Spleen (tissue), 11 donors: ENCODE measurements at regions not wholly inside any gene's neighbourhood (a gene's known extent, or its start where the extent isn't known, plus 50 kb on each side); places are given as distances from the start of the nearest gene placed in this dataset.

ENCODE experiments used
- DNase-seq: peaks from one replicate; pipeline ENCODE4 v3.0.0-alpha.2; 2020
- H3K27ac ChIP-seq, 8 donors: fragments of 200-600 bp; sonication (generic) in 7 of 8; 1 replicate in 4 of 8; 2 replicates in 4 of 8; pipeline versions ENCODE4 v1.5.0 to v1.8.0; 2016 to 2021; ENCODE audit warnings: inconsistent platforms in 4 of 8, mild to moderate bottlenecking in 4 of 8, moderate library complexity in 1 of 8
- H3K27me3 ChIP-seq, 7 donors: fragments of 200-600 bp; sonication (generic) in 6 of 7; replicated peaks in 1 of 7; 1 replicate in 4 of 7; 2 replicates in 3 of 7; pipeline versions ENCODE4 v1.5.0 to v1.8.0; 2016 to 2021; ENCODE audit warnings: inconsistent platforms in 3 of 7, mild to moderate bottlenecking in 1 of 7
- H3K36me3 ChIP-seq, 6 donors: fragments of 200-600 bp; sonication (generic) in 5 of 6; 1 replicate in 4 of 6; 2 replicates in 2 of 6; pipeline versions ENCODE4 v1.5.0 to v1.8.0; 2016 to 2021; ENCODE audit warnings: inconsistent platforms in 2 of 6
- H3K4me1 ChIP-seq, 6 donors: fragments of 200-600 bp; sonication (generic) in 5 of 6; 1 replicate in 3 of 6; 2 replicates in 3 of 6; pipeline versions ENCODE4 v1.5.0 to v1.8.0; 2016 to 2021; ENCODE audit warnings: inconsistent platforms in 3 of 6
- H3K4me3 ChIP-seq, 8 donors: fragments of 200-600 bp; sonication (generic) in 7 of 8; 1 replicate in 4 of 8; 2 replicates in 4 of 8; pipeline versions ENCODE4 v1.5.0 to v1.8.0; 2016 to 2021; ENCODE audit warnings: inconsistent platforms in 4 of 8, mild to moderate bottlenecking in 4 of 8, moderate library complexity in 2 of 8
- H3K9me3 ChIP-seq, 8 donors: fragments of 200-600 bp; sonication (generic) in 7 of 8; 1 replicate in 4 of 8; 2 replicates in 4 of 8; pipeline versions ENCODE4 v1.5.0 to v1.8.0; 2016 to 2021; ENCODE audit warnings: inconsistent platforms in 4 of 8
- POLR2A ChIP-seq, 3 donors: fragments of 450-650 bp; IDR thresholded peaks; one replicate each; pipeline ENCODE4 v1.5.1; 2017; ENCODE audit warnings: antibody characterized with exemption in 3 of 3, mild to moderate bottlenecking in 1 of 3
- POLR2AphosphoS5 ChIP-seq, 3 donors: sonication (generic); formaldehyde crosslinking; IDR thresholded peaks; one replicate each; pipeline ENCODE4 v1.5.1; 2017; ENCODE audit warnings: antibody characterized with exemption in 3 of 3
- WGBS, 5 donors: extraction: QIAGEN DNeasy Blood & Tissue Kit in 3 of 5; methylation state at CpG; one replicate each; pipeline versions ENCODE4 v1.1.5 to v1.1.7; 2013 to 2018; 5-methylcytosine and 5-hydroxymethylcytosine counted together
- intact Hi-C: fragments of 100-400 bp; cut with DNase I; formaldehyde crosslinking; loops from one replicate; pipeline ENCODE4 v1.15.0; 2023; ENCODE audit warnings: low total_unique reads
- TF ChIP-seq, protein P1 (sequence below), 11 experiments: fragments of 200-600 bp in 7 of 11; fragments of 450-650 bp in 4 of 11; sonication (generic) in 4 of 11; IDR thresholded peaks in 8 of 11; conservative IDR thresholded peaks in 3 of 11; 1 replicate in 7 of 11; 2 replicates in 4 of 11; pipeline versions ENCODE4 v1.4.0 to v1.8.0; 2016 to 2021; ENCODE audit warnings: antibody characterized with exemption in 11 of 11, inconsistent platforms in 4 of 11, mild to moderate bottlenecking in 1 of 11
- donor health status: healthy with polysubstance abuse.
- donor health status: DM: no; HTN: no; CAD: no; lungs with moderate emphysema.
- donor health status: DM: no; HTN: no; CAD: no.
- donor health status: Bipolar disorder and iron deficiency.
- donor health status: healthy.
- donor health status: DM: no; HTN: no; CAD: no.
- donor health status: DM: yes; HTN: yes; CAD: no.

DNA sequence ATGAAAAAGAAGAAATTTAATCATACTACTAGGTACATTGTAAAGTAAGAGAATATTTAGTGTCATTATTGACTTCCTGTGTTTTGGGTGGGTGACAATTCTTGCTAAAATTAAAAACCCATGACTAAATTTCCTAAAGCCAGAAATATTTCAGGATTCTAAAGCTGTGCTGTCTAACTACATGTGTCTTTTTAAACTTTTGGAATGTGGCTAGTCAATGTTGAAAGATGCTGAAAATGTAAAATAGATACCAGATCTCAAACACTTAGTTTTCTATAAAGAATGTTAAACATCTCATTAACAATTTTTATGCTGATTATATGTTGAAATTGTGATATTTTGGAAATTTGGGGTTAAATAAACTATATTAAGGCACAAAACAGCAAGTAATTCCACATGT, 308.9 kb upstream of the TMCO5A start:
- H3K4me3 ChIP-seq = no peak overlapping the region
- H3K27me3 ChIP-seq = no peaks in the 10 kb centered on the region
- H3K36me3 ChIP-seq = no peaks in the 10 kb centered on the region
- TF ChIP-seq, protein P1, sequence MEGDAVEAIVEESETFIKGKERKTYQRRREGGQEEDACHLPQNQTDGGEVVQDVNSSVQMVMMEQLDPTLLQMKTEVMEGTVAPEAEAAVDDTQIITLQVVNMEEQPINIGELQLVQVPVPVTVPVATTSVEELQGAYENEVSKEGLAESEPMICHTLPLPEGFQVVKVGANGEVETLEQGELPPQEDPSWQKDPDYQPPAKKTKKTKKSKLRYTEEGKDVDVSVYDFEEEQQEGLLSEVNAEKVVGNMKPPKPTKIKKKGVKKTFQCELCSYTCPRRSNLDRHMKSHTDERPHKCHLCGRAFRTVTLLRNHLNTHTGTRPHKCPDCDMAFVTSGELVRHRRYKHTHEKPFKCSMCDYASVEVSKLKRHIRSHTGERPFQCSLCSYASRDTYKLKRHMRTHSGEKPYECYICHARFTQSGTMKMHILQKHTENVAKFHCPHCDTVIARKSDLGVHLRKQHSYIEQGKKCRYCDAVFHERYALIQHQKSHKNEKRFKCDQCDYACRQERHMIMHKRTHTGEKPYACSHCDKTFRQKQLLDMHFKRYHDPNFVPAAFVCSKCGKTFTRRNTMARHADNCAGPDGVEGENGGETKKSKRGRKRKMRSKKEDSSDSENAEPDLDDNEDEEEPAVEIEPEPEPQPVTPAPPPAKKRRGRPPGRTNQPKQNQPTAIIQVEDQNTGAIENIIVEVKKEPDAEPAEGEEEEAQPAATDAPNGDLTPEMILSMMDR (IDR thresholded peaks at IDR 0.05 in 8 of 11, conservative IDR thresholded peaks at IDR 0.05 in 3 of 11) = no peak
- TF ChIP-seq POLR2AphosphoS5 (IDR thresholded peaks at IDR 0.05) (no peak), POLR2A (IDR thresholded peaks at IDR 0.05) (no peak)
- no peak for DNase-seq
- no peak overlapping the region for H3K27ac ChIP-seq
- peaks cover 0 to 15% (median 0%) of the 10 kb centered on the region in 8 donors for H3K9me3 ChIP-seq
- no peaks in the 10 kb centered on the region for H3K4me1 ChIP-seq
- intact Hi-C loops = no loop called here

DNA sequence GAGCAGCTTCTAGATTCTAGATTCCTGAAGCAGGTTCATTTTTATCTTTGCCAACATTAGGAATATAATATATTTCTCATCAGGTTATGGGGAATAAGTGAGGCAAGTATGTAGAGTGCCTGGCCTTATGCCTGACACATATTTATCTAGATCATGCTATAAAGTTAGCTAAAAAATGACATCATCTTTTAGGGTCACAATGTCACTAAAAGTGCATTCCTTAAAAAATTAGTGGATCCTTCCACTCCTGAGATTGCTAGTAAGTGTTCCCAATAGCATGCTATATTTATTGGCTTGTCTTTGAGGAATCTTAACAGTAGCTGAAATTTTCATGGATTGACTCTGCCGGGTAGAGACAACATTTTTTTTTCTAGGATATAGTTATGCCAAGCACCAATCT, 305.9 kb upstream of the TMCO5A start:
- Histone ChIP-seq H3K9me3 (no peaks in the 10 kb centered on the region), H3K27me3 (no peaks in the 10 kb centered on the region), H3K4me3 (no peak overlapping the region), H3K27ac (no peak overlapping the region), H3K4me1 (no peaks in the 10 kb centered on the region), H3K36me3 (no peaks in the 10 kb centered on the region)
- DNase-seq = no peak
- intact Hi-C loops = no loop called here
- 83 to 96% (median 88%) methylated on average over 1 of the region's 1 CpG for WGBS, 5 donors
- TF ChIP-seq POLR2A (IDR thresholded peaks at IDR 0.05) (no peak), POLR2AphosphoS5 (IDR thresholded peaks at IDR 0.05) (no peak)
- TF ChIP-seq, protein P1 (IDR thresholded peaks at IDR 0.05 in 8 of 11, conservative IDR thresholded peaks at IDR 0.05 in 3 of 11) = no peak

DNA sequence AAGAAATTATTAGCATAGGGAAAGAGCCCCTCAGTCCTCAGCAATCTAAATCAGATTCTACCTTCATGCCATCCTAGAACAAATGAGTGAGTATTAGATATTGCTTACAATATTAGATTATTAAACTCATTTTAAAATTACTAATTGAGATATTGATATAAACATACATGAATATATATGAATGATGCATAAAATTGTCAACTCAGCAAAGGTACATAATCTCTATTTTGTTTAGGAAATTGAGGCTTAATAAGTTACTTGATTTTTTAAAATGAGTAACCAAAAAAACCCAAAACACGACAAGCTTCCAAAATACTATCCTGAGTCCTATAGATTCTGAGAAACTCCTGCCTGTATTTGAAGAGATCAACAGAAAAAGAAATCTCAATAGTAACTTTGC, 297.7 kb upstream of the TMCO5A start:
- Histone ChIP-seq H3K27ac (no peak overlapping the region), H3K27me3 (no peaks in the 10 kb centered on the region), H3K4me3 (no peak overlapping the region), H3K36me3 (no peaks in the 10 kb centered on the region), H3K4me1 (no peaks in the 10 kb centered on the region), H3K9me3 (no peaks in the 10 kb centered on the region)
- DNase-seq = no peak
- no peak for TF ChIP-seq POLR2AphosphoS5 (IDR thresholded peaks at IDR 0.05)
- no peak for TF ChIP-seq POLR2A (IDR thresholded peaks at IDR 0.05)
- WGBS, 5 donors = 67 to 85% (median 83%) methylated on average over 1 of the region's 1 CpG
- intact Hi-C loops = no loop called here

DNA sequence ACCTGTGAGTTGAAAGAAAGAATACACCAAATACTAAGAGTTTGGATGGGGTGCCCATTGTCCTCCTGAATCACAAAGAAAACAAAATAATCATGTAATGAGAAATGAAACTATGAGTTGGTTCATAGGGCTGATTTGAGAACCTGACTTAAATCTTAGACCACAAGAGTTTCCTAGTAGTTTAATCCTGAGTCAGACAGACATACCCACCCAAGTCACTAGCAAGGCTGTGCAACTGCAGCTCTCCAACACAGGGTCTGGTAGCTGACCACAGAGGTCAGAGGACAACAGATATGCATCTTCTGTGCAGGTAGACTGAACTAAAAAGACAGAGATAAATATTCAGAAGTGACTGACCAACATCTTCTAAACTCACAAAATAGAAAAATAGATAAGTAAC, 296.3 kb upstream of the TMCO5A start:
- Histone ChIP-seq H3K27ac (no peak overlapping the region), H3K9me3 (no peaks in the 10 kb centered on the region), H3K36me3 (no peaks in the 10 kb centered on the region), H3K4me3 (no peak overlapping the region), H3K4me1 (no peaks in the 10 kb centered on the region), H3K27me3 (no peaks in the 10 kb centered on the region)
- DNase-seq = no peak
- no peak for TF ChIP-seq POLR2A (IDR thresholded peaks at IDR 0.05)
- TF ChIP-seq POLR2AphosphoS5 (IDR thresholded peaks at IDR 0.05) = no peak
- TF ChIP-seq, protein P1 (IDR thresholded peaks at IDR 0.05 in 8 of 11, conservative IDR thresholded peaks at IDR 0.05 in 3 of 11) = no peak
- intact Hi-C loops = no loop called here

DNA sequence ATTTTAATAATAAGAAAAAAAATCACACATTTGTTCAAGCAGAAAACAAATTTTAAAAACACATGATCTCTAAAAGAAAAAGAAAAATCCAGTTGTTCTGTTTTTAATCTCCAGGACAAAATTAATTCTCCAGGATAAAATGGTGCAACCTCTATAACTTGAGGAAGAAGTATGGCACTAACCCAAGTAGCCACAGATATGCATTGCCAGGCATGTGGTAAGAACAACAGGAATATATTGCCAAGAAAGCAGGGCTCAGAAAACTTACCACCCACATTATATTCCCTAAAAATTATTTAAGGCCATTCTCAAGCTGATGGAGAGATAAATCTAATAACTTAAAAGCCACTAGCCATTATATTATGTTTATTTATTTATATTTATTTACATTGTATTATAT, 295.7 kb upstream of the TMCO5A start:
- no peaks in the 10 kb centered on the region for H3K4me1 ChIP-seq
- DNase-seq = no peak
- TF ChIP-seq, protein P1 (IDR thresholded peaks at IDR 0.05 in 8 of 11, conservative IDR thresholded peaks at IDR 0.05 in 3 of 11) = no peak
- TF ChIP-seq POLR2AphosphoS5 (IDR thresholded peaks at IDR 0.05) (no peak), POLR2A (IDR thresholded peaks at IDR 0.05) (no peak)
- intact Hi-C loops = no loop called here
- H3K27ac ChIP-seq = no peak overlapping the region
- H3K4me3 ChIP-seq = no peak overlapping the region
- no peaks in the 10 kb centered on the region for H3K9me3 ChIP-seq
- H3K36me3 ChIP-seq = no peaks in the 10 kb centered on the region
- H3K27me3 ChIP-seq = no peaks in the 10 kb centered on the region
